Endodermal cell (in vitro differentiated cells): ENCODE measurements at regions not wholly inside any gene's neighbourhood (a gene's known extent, or its start where the extent isn't known, plus 50 kb on each side); places are given as distances from the start of the nearest gene placed in this dataset.

Source experiments
- DNase-seq: peaks from one replicate; pipeline ENCODE4 v3.0.0-alpha.2; 2017
- H3K27ac ChIP-seq: 2 replicates; pipeline ENCODE4 v1.5.1; 2013; ENCODE audit warnings: mild to moderate bottlenecking, low read depth, low read length, moderate library complexity
- H3K27me3 ChIP-seq: 2 replicates; pipeline ENCODE4 v1.6.1; 2013; ENCODE audit warnings: mild to moderate bottlenecking, low read length, moderate library complexity; ENCODE audit not compliant: insufficient read depth, control insufficient read depth, poor library complexity, severe bottlenecking
- H3K36me3 ChIP-seq: 2 replicates; pipeline ENCODE4 v1.7.0; 2013; ENCODE audit warnings: mild to moderate bottlenecking, low read length, moderate library complexity; ENCODE audit not compliant: control insufficient read depth, insufficient read depth
- H3K4me1 ChIP-seq: one replicate; pipeline ENCODE4 v1.7.0; 2013; ENCODE audit warnings: low read length; ENCODE audit not compliant: control insufficient read depth, insufficient read depth
- H3K4me3 ChIP-seq: 2 replicates; pipeline ENCODE4 v1.5.1; 2013; ENCODE audit warnings: mild to moderate bottlenecking, low read length, moderate library complexity
- H3K9ac ChIP-seq: 2 replicates; pipeline ENCODE4 v1.6.1; 2013; ENCODE audit warnings: mild to moderate bottlenecking, low read length, moderate library complexity; ENCODE audit not compliant: poor library complexity, severe bottlenecking; ENCODE audit errors: extremely low read depth
- H3K9me3 ChIP-seq: 2 replicates; pipeline ENCODE4 v1.6.1; 2013; ENCODE audit warnings: mild to moderate bottlenecking, low read length, moderate library complexity; ENCODE audit not compliant: control insufficient read depth
- H3K27ac Mint-ChIP-seq: 2 replicates; pipeline ENCODE4 v1.8.0; 2020; ENCODE audit warnings: mixed read lengths
- H3K27me3 Mint-ChIP-seq: 2 replicates; pipeline ENCODE4 v1.8.0; 2021; ENCODE audit warnings: mild to moderate bottlenecking, mixed read lengths; ENCODE audit not compliant: insufficient read depth
- H3K36me3 Mint-ChIP-seq: 2 replicates; pipeline ENCODE4 v1.8.0; 2020; ENCODE audit warnings: low read depth, mixed read lengths
- H3K4me1 Mint-ChIP-seq: 2 replicates; pipeline ENCODE4 v1.8.0; 2020; ENCODE audit warnings: mixed read lengths
- H3K4me3 Mint-ChIP-seq: 2 replicates; pipeline ENCODE4 v1.8.0; 2020; ENCODE audit warnings: mild to moderate bottlenecking, moderate library complexity, mixed read lengths
- H3K9me3 Mint-ChIP-seq: 2 replicates; pipeline ENCODE4 v1.8.0; 2020; ENCODE audit warnings: mild to moderate bottlenecking, mixed read lengths
- CTCF ChIP-seq: fragments of 200-600 bp; sonication (generic); conservative IDR thresholded peaks from 2 replicates; pipeline ENCODE4 v1.5.0; 2021; ENCODE audit warnings: antibody characterized with exemption, mild to moderate bottlenecking
- WGBS, 2 experiments: methylation state at CpG; one replicate each; pipeline versions ENCODE4 v1.1.5 to v1.1.7; 2013; ENCODE audit warnings: missing lambda C conversion rate in 2 of 2, mixed read lengths in 1 of 2; ENCODE audit not compliant: insufficient coverage in 1 of 2, insufficient read length in 1 of 2; 5-methylcytosine and 5-hydroxymethylcytosine counted together

GRCh38 chr13:85228692-85229091 lies 570.5 kb downstream of the SLITRK6 start:
- no peaks in the 10 kb centered on the region for H3K9me3 ChIP-seq
- Mint-ChIP-seq H3K4me1 (no peaks in the 10 kb centered on the region), H3K4me3 (no peak overlapping the region), H3K27ac (no peak overlapping the region), H3K27me3 (no peaks in the 10 kb centered on the region), H3K36me3 (no peaks in the 10 kb centered on the region), H3K9me3 (no peaks in the 10 kb centered on the region)
- no peaks in the 10 kb centered on the region for H3K4me1 ChIP-seq
- DNase-seq = no peak
- no peak for TF ChIP-seq CTCF
- no peaks in the 10 kb centered on the region for H3K36me3 ChIP-seq
- no peaks in the 10 kb centered on the region for H3K27me3 ChIP-seq
- H3K4me3 ChIP-seq = no peak overlapping the region
- H3K9ac ChIP-seq = no peak overlapping the region
- H3K27ac ChIP-seq = no peak overlapping the region
- WGBS, 2 experiments = 95% methylated on average over 1 of the region's 2 CpGs; no CpG with 5 or more reads in 1 of the 2 experiments

DNA sequence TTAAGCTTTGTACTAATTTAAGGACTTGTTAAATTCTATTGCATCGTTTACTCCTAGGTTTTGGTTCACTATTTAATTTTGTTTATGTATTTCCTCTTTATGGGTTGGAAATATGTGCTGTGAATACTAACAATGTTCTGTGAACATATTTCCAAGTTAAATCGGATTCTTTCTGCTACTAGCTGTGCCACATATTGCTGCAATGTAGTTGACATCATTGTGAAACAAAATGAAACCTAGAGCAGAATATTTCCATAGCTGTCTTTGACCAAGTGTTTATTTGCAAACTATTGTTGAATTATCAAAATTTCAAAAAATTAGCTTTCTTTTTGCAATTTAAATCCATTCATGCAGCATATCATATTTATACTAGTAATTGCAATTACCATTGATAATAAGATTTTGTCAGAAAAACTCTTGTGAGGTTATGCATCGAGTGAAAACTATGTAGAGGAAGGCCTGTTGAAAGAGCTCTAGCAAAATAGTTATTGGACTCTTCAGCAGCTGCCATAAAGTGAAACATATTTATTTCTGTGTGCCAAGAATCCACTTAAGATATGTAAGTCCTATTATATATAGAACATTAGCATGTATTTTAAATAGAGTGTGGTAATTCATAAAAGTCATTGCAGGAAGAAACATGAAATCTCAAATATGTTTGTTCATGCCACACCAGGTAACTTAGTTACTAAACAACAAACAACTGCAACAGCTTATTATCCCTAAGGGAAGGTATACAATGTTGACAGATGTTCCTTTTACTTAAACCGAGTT lies 575.1 kb downstream of the SLITRK6 start:
- no peaks in the 10 kb centered on the region for H3K27me3 ChIP-seq
- 93 to 96% methylated on average over 3 to 4 of the region's 4 CpGs for WGBS, 2 experiments
- no peaks in the 10 kb centered on the region for H3K36me3 Mint-ChIP-seq
- no peaks in the 10 kb centered on the region for H3K36me3 ChIP-seq
- H3K4me1 Mint-ChIP-seq = no peaks in the 10 kb centered on the region
- no peak overlapping the region for H3K4me3 Mint-ChIP-seq
- no peaks in the 10 kb centered on the region for H3K9me3 Mint-ChIP-seq
- H3K4me1 ChIP-seq = no peaks in the 10 kb centered on the region
- no peaks in the 10 kb centered on the region for H3K9me3 ChIP-seq
- H3K27ac Mint-ChIP-seq = no peak overlapping the region
- H3K27ac ChIP-seq = no peak overlapping the region
- no peaks in the 10 kb centered on the region for H3K27me3 Mint-ChIP-seq
- no peak overlapping the region for H3K9ac ChIP-seq
- TF ChIP-seq CTCF = no peak
- DNase-seq = no peak
- no peak overlapping the region for H3K4me3 ChIP-seq

- Mint-ChIP-seq H3K27me3 (no peaks in the 10 kb centered on the region), H3K9me3 (no peaks in the 10 kb centered on the region), H3K4me1 (no peaks in the 10 kb centered on the region), H3K27ac (no peak overlapping the region), H3K36me3 (no peaks in the 10 kb centered on the region), H3K4me3 (no peak overlapping the region)
- no peak for DNase-seq
- Histone ChIP-seq H3K4me1 (no peaks in the 10 kb centered on the region), H3K4me3 (no peak overlapping the region), H3K36me3 (no peaks in the 10 kb centered on the region), H3K9me3 (no peaks in the 10 kb centered on the region), H3K27ac (no peak overlapping the region), H3K27me3 (no peaks in the 10 kb centered on the region), H3K9ac (no peak overlapping the region)
- no peak for TF ChIP-seq CTCF
Observed at GRCh38 chr13:85216576-85216975, 582.6 kb downstream of the SLITRK6 start.
